Upper lobe of left lung (tissue), 6 donors: ENCODE measurements at regions not wholly inside any gene's neighbourhood (a gene's known extent, or its start where the extent isn't known, plus 50 kb on each side); places are given as distances from the start of the nearest gene placed in this dataset.
"Not testable (repeated sequence)": the region's sequence is repeated elsewhere in the genome, so short reads cannot be mapped to it uniquely, and the experiment has no call there.

Experiments
- ATAC-seq, 2 donors: fragments of 200-7000 bp; cut with Tn5 transposase; one replicate each; pipeline ENCODE4 v1.9.1; 2022; ENCODE audit warnings: mild to moderate bottlenecking in 2 of 2, moderate library complexity in 2 of 2; ENCODE audit not compliant: low FRiP score in 2 of 2
- DNase-seq, 2 donors: peaks; one replicate each; pipeline ENCODE4 v3.0.0-alpha.2; 2019 to 2020
- H3K27ac ChIP-seq, 4 donors: fragments of 200-600 bp; sonication (generic); one replicate each; pipeline ENCODE4 v1.5.1; 2016 to 2019
- H3K27me3 ChIP-seq, 4 donors: fragments of 200-600 bp; sonication (generic); one replicate each; pipeline ENCODE4 v1.5.1; 2017 to 2019
- H3K36me3 ChIP-seq, 4 donors: fragments of 200-600 bp; sonication (generic); one replicate each; pipeline ENCODE4 v1.5.1; 2016 to 2019
- H3K4me1 ChIP-seq, 4 donors: fragments of 200-600 bp; sonication (generic); one replicate each; pipeline ENCODE4 v1.5.1; 2018 to 2019
- H3K4me3 ChIP-seq, 4 donors: fragments of 200-600 bp; sonication (generic); one replicate each; pipeline ENCODE4 v1.5.1; 2017 to 2019; ENCODE audit warnings: mild to moderate bottlenecking in 2 of 4, moderate library complexity in 1 of 4
- H3K9me3 ChIP-seq, 4 donors: fragments of 200-600 bp; sonication (generic); one replicate each; pipeline ENCODE4 v1.5.1; 2018 to 2019
- EP300 ChIP-seq, 4 donors: sonication (generic); formaldehyde crosslinking; IDR thresholded peaks; one replicate each; pipeline ENCODE4 v1.5.1; 2017; ENCODE audit warnings: antibody characterized with exemption in 4 of 4, control low read depth in 2 of 4
- POLR2A ChIP-seq, 4 donors: fragments of 450-650 bp; IDR thresholded peaks; one replicate each; pipeline ENCODE4 v1.5.1; 2016 to 2017; ENCODE audit warnings: antibody characterized with exemption in 4 of 4, mild to moderate bottlenecking in 2 of 4
- POLR2AphosphoS5 ChIP-seq, 2 donors: sonication (generic); formaldehyde crosslinking; IDR thresholded peaks; one replicate each; pipeline ENCODE4 v1.5.1; 2017; ENCODE audit warnings: antibody characterized with exemption in 2 of 2
- WGBS, 2 donors: methylation state at CpG; one replicate each; pipeline ENCODE4 v1.1.5; 2017 to 2018; 5-methylcytosine and 5-hydroxymethylcytosine counted together
- TF ChIP-seq, protein P1 (sequence below), 6 experiments: fragments of 450-650 bp in 4 of 6; fragments of 200-600 bp in 2 of 6; sonication (generic) in 2 of 6; IDR thresholded peaks; one replicate each; pipeline ENCODE4 v1.5.1; 2016 to 2019; ENCODE audit warnings: antibody characterized with exemption in 6 of 6
- donor health status: DM: no; HTN: no; CAD: no; lungs with moderate emphysema.
- donor health status: DM: no; HTN: yes; CAD: no; lungs with severe emphysema.

DNA sequence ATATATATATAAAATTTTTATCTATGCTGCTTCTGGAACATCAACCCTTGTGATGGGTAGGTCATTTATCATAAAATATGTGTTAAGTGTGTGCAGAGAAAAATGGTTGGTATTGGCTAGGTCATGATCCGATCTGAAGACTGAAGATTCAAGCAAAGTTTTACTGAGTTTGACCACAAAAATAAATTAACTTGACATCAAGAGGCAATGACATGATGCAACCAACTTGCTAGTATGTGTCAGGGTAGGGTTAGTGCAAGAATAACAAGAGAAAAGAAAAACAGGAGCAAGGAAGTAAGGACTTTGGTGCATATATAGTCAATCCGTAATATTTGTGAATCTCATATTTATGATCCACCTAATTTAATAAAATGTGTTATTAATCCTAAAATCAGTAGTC, 1202.0 kb upstream of the ADGRB3 start:
- 60 to 77% methylated on average over 2 of the region's 2 CpGs for WGBS, 2 donors
- no peaks in the 10 kb centered on the region for H3K27me3 ChIP-seq
- no peak overlapping the region for H3K4me3 ChIP-seq
- no peaks in the 10 kb centered on the region for H3K4me1 ChIP-seq
- TF ChIP-seq POLR2A (IDR thresholded peaks at IDR 0.05) (no peak), EP300 (IDR thresholded peaks at IDR 0.05) (no peak), POLR2AphosphoS5 (IDR thresholded peaks at IDR 0.05) (no peak)
- TF ChIP-seq, protein P1, sequence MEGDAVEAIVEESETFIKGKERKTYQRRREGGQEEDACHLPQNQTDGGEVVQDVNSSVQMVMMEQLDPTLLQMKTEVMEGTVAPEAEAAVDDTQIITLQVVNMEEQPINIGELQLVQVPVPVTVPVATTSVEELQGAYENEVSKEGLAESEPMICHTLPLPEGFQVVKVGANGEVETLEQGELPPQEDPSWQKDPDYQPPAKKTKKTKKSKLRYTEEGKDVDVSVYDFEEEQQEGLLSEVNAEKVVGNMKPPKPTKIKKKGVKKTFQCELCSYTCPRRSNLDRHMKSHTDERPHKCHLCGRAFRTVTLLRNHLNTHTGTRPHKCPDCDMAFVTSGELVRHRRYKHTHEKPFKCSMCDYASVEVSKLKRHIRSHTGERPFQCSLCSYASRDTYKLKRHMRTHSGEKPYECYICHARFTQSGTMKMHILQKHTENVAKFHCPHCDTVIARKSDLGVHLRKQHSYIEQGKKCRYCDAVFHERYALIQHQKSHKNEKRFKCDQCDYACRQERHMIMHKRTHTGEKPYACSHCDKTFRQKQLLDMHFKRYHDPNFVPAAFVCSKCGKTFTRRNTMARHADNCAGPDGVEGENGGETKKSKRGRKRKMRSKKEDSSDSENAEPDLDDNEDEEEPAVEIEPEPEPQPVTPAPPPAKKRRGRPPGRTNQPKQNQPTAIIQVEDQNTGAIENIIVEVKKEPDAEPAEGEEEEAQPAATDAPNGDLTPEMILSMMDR (IDR thresholded peaks at IDR 0.05), result no peak
- H3K27ac ChIP-seq, result no peak overlapping the region
- H3K9me3 ChIP-seq, result no peaks in the 10 kb centered on the region
- no peaks in the 10 kb centered on the region for H3K36me3 ChIP-seq
- ATAC-seq (no peak), DNase-seq (no peak)

DNA sequence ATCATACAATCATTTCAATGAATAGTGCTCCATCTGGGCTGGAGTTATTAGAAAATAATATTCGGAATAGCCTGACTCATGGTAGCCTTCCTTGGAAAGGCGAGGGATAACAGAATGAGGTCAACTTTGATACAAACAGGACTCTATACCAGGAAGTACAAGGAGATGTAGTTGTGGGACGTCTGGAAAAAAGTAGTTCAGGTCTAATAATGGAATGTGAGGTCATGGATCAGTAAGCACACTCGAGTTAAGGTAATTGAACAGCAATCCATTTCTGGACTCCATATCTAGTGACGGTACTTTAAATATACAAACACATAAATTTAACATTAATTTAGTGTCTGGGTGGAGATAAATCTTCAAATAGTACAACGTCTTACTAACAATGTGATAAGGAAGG, 1204.0 kb upstream of the ADGRB3 start:
- no peak overlapping the region for H3K4me3 ChIP-seq
- no peaks in the 10 kb centered on the region for H3K36me3 ChIP-seq
- no peaks in the 10 kb centered on the region for H3K4me1 ChIP-seq
- no peak overlapping the region for H3K27ac ChIP-seq
- WGBS, 2 donors, result 43 to 52% methylated on average over 6 of the region's 6 CpGs
- DNase-seq (no peak), ATAC-seq (no peak)
- H3K9me3 ChIP-seq, result peaks cover 0 to 3% (median 0%) of the 10 kb centered on the region in 4 donors
- no peak for TF ChIP-seq EP300 (IDR thresholded peaks at IDR 0.05)
- TF ChIP-seq, protein P1 (IDR thresholded peaks at IDR 0.05), result no peak
- TF ChIP-seq POLR2A (IDR thresholded peaks at IDR 0.05), result no peak
- no peak for TF ChIP-seq POLR2AphosphoS5 (IDR thresholded peaks at IDR 0.05)
- no peaks in the 10 kb centered on the region for H3K27me3 ChIP-seq

DNA sequence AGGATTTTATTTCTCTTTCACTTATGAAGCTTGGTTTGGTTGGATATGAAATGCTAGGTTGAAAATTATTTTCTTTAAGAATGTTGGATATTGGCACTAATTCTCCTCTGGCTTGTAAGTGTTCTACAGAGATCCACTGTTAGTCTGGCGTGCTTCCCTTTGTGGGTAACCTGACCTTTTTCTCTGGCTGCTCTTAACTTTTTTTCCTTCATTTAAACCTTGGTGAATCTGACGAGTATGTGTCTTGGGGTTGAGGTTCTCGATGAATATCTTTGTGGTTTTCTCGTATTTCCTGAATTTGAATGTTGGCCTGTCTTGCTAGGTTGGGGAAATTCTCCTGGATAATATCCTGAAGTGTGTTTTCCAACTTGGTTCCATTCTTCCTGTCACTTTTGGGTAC, 1208.4 kb upstream of the ADGRB3 start:
- DNase-seq, H3K27ac ChIP-seq, H3K4me1 ChIP-seq, H3K9me3 ChIP-seq, H3K4me3 ChIP-seq, H3K27me3 ChIP-seq, H3K36me3 ChIP-seq, ATAC-seq: not testable (repeated sequence)
- 84 to 91% methylated on average over 4 of the region's 4 CpGs for WGBS, 2 donors

DNA sequence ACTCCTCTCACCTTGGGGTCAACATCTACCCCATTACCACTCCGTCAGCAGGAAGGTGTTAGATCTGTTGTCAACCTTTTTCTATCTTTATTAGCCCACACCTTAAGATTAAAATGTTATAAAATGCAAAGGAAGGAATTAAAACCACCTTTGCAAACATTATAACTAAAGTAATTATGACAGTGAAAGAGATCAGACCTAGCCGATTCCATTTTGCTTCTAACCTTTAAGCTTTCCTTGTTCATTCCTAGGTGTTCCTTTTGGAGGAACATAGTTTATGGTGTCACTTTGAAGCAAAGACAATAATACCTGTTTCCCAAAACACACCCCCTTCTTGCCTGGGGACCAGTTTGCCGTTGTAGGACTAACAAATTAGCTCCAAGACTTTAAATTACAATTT, 1223.0 kb upstream of the ADGRB3 start:
- no peak for DNase-seq
- 70 to 84% methylated on average over 3 of the region's 3 CpGs for WGBS, 2 donors
- no peak for ATAC-seq
- no peaks in the 10 kb centered on the region for H3K9me3 ChIP-seq
- H3K36me3 ChIP-seq, result no peaks in the 10 kb centered on the region
- H3K4me1 ChIP-seq, result no peaks in the 10 kb centered on the region
- H3K27ac ChIP-seq, result no peak overlapping the region
- H3K27me3 ChIP-seq, result no peaks in the 10 kb centered on the region
- TF ChIP-seq POLR2AphosphoS5 (IDR thresholded peaks at IDR 0.05) (no peak), EP300 (IDR thresholded peaks at IDR 0.05) (no peak), POLR2A (IDR thresholded peaks at IDR 0.05) (no peak)
- TF ChIP-seq, protein P1 (IDR thresholded peaks at IDR 0.05), result no peak
- H3K4me3 ChIP-seq, result no peak overlapping the region

DNA sequence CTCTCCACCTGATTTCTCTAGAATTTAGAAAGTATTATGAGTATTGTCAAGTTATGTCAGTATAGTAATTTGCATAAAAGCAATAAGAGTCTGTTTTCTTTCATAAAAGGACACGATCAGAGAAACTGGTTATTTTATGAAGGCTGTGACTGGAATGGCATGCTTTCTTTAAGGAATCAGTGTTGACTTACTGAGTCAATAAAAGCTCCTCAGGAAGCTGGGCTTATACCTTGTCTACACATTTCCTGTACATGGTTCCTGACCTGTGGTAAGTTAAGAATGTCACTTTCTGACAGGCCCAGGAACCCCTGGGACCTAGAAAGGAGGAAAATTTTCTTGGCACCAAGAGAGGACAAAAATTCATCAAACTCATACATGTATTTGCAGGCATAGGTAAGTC, 1224.0 kb upstream of the ADGRB3 start:
- TF ChIP-seq POLR2AphosphoS5 (IDR thresholded peaks at IDR 0.05) (no peak), POLR2A (IDR thresholded peaks at IDR 0.05) (no peak), EP300 (IDR thresholded peaks at IDR 0.05) (no peak)
- TF ChIP-seq, protein P1 (IDR thresholded peaks at IDR 0.05), result no peak
- H3K27ac ChIP-seq, result no peak overlapping the region
- DNase-seq (no peak), ATAC-seq (no peak)
- peaks cover 0 to 3% (median 0%) of the 10 kb centered on the region in 4 donors for H3K9me3 ChIP-seq
- H3K4me1 ChIP-seq, result no peaks in the 10 kb centered on the region
- H3K4me3 ChIP-seq, result no peak overlapping the region
- no peaks in the 10 kb centered on the region for H3K36me3 ChIP-seq
- no peaks in the 10 kb centered on the region for H3K27me3 ChIP-seq
- 30 to 33% methylated on average over 1 of the region's 1 CpG for WGBS, 2 donors
